ENCODE measurements at regions not wholly inside any gene's neighbourhood (a gene's known extent, or its start where the extent isn't known, plus 50 kb on each side); places are given as distances from the start of the nearest gene placed in this dataset.

GRCh38 chr3:194865061-194865460 is 179.4 kb downstream of the FAM43A start:
- no peak overlapping the region for H3K27ac ChIP-seq (ENCODE audit: low read depth, low read length)
- H3K79me2 ChIP-seq (ENCODE audit: control insufficient read depth, insufficient read depth, low read length, unreplicated experiment): no peaks in the 10 kb centered on the region
- peaks cover 11% of the 10 kb centered on the region; the same call in 1 of the 2 replicates for H3K27me3 ChIP-seq (ENCODE audit: insufficient read depth, low read length)
- peaks cover 8% of the 10 kb centered on the region for H3K4me1 ChIP-seq (ENCODE audit: control insufficient read depth, insufficient read depth, low read length, unreplicated experiment)
- no peak overlapping the region for H3K4me3 ChIP-seq (ENCODE audit: low read depth, low read length)
- no peaks in the 10 kb centered on the region for H3K36me3 ChIP-seq (ENCODE audit: insufficient read depth, low read length)
- H2AFZ ChIP-seq (ENCODE audit: low read length, unreplicated experiment): no peak overlapping the region

GRCh38 chr3:194865615-194866014 is 179.9 kb downstream of the FAM43A start:
- H3K4me3 ChIP-seq (ENCODE audit: low read depth, low read length): no peak overlapping the region
- H3K27ac ChIP-seq (ENCODE audit: low read depth, low read length): no peak overlapping the region
- H2AFZ ChIP-seq (ENCODE audit: low read length, unreplicated experiment): no peak overlapping the region
- H3K27me3 ChIP-seq (ENCODE audit: insufficient read depth, low read length): peaks cover 11% of the 10 kb centered on the region; the same call in 1 of the 2 replicates
- no peaks in the 10 kb centered on the region for H3K79me2 ChIP-seq (ENCODE audit: control insufficient read depth, insufficient read depth, low read length, unreplicated experiment)
- H3K36me3 ChIP-seq (ENCODE audit: insufficient read depth, low read length): no peaks in the 10 kb centered on the region
- peaks cover 13% of the 10 kb centered on the region for H3K4me1 ChIP-seq (ENCODE audit: control insufficient read depth, insufficient read depth, low read length, unreplicated experiment)

- peaks cover 11% of the 10 kb centered on the region; the same call in 1 of the 2 replicates for H3K27me3 ChIP-seq (ENCODE audit: insufficient read depth, low read length)
These were observed 180.6 kb downstream of the FAM43A start for GRCh38 chr3:194866236-194866635.

GRCh38 chr3:194867270-194867983 is 181.7 kb downstream of the FAM43A start:
- H3K4me1 ChIP-seq (ENCODE audit: control insufficient read depth, insufficient read depth, low read length, unreplicated experiment): peaks cover 31% of the 10 kb centered on the region

More at GRCh38 chr3:194866236-194866635, 180.6 kb downstream of the FAM43A start:
- Histone ChIP-seq H3K79me2 (ENCODE audit: control insufficient read depth, insufficient read depth, low read length, unreplicated experiment) (no peaks in the 10 kb centered on the region), H3K27ac (ENCODE audit: low read depth, low read length) (no peak overlapping the region), H2AFZ (ENCODE audit: low read length, unreplicated experiment) (no peak overlapping the region), H3K36me3 (ENCODE audit: insufficient read depth, low read length) (no peaks in the 10 kb centered on the region), H3K4me1 (ENCODE audit: control insufficient read depth, insufficient read depth, low read length, unreplicated experiment) (peaks cover 19% of the 10 kb centered on the region), H3K4me3 (ENCODE audit: low read depth, low read length) (no peak overlapping the region)

GRCh38 chr3:194868831-194869230 is 183.1 kb downstream of the FAM43A start:
- H3K79me2 ChIP-seq (ENCODE audit: control insufficient read depth, insufficient read depth, low read length, unreplicated experiment): no peaks in the 10 kb centered on the region

More at GRCh38 chr3:194867270-194867983, 181.7 kb downstream of the FAM43A start:
- no peak overlapping the region for H3K4me3 ChIP-seq (ENCODE audit: low read depth, low read length)
- no peaks in the 10 kb centered on the region for H3K79me2 ChIP-seq (ENCODE audit: control insufficient read depth, insufficient read depth, low read length, unreplicated experiment)
- H2AFZ ChIP-seq (ENCODE audit: low read length, unreplicated experiment): peak overlapping the region; percentile 41
- H3K27me3 ChIP-seq (ENCODE audit: insufficient read depth, low read length): peaks cover 11% of the 10 kb centered on the region; the same call in 1 of the 2 replicates
- H3K27ac ChIP-seq (ENCODE audit: low read depth, low read length): no peak overlapping the region
- H3K36me3 ChIP-seq (ENCODE audit: insufficient read depth, low read length): no peaks in the 10 kb centered on the region

GRCh38 chr3:194869482-194870169 is 183.9 kb downstream of the FAM43A start:
- H3K36me3 ChIP-seq (ENCODE audit: insufficient read depth, low read length): no peaks in the 10 kb centered on the region
- no peaks in the 10 kb centered on the region for H3K79me2 ChIP-seq (ENCODE audit: control insufficient read depth, insufficient read depth, low read length, unreplicated experiment)
- no peak overlapping the region; the same call in 1 of the 2 replicates for H3K4me3 ChIP-seq (ENCODE audit: low read depth, low read length)
- peak overlapping the region; percentile 99 for H3K27ac ChIP-seq (ENCODE audit: low read depth, low read length)
- no peak overlapping the region for H2AFZ ChIP-seq (ENCODE audit: low read length, unreplicated experiment)
- peaks cover 40% of the 10 kb centered on the region for H3K4me1 ChIP-seq (ENCODE audit: control insufficient read depth, insufficient read depth, low read length, unreplicated experiment)
- peaks cover 4% of the 10 kb centered on the region; the same call in 1 of the 2 replicates for H3K27me3 ChIP-seq (ENCODE audit: insufficient read depth, low read length)

More at GRCh38 chr3:194868831-194869230, 183.1 kb downstream of the FAM43A start:
- Histone ChIP-seq H3K36me3 (ENCODE audit: insufficient read depth, low read length) (no peaks in the 10 kb centered on the region), H3K27ac (ENCODE audit: low read depth, low read length) (no peak overlapping the region), H2AFZ (ENCODE audit: low read length, unreplicated experiment) (no peak overlapping the region), H3K4me3 (ENCODE audit: low read depth, low read length) (no peak overlapping the region), H3K4me1 (ENCODE audit: control insufficient read depth, insufficient read depth, low read length, unreplicated experiment) (peaks cover 40% of the 10 kb centered on the region), H3K27me3 (ENCODE audit: insufficient read depth, low read length) (peaks cover 4% of the 10 kb centered on the region; the same call in 1 of the 2 replicates)

GRCh38 chr3:194870394-194871110 is 184.9 kb downstream of the FAM43A start:
- Histone ChIP-seq H3K4me3 (ENCODE audit: low read depth, low read length) (no peak overlapping the region; the same call in 1 of the 2 replicates), H3K36me3 (ENCODE audit: insufficient read depth, low read length) (no peaks in the 10 kb centered on the region), H3K27me3 (ENCODE audit: insufficient read depth, low read length) (peaks cover 4% of the 10 kb centered on the region; the same call in 1 of the 2 replicates), H3K4me1 (ENCODE audit: control insufficient read depth, insufficient read depth, low read length, unreplicated experiment) (peaks cover 40% of the 10 kb centered on the region), H2AFZ (ENCODE audit: low read length, unreplicated experiment) (no peak overlapping the region), H3K27ac (ENCODE audit: low read depth, low read length) (peak overlapping the region; percentile 99), H3K79me2 (ENCODE audit: control insufficient read depth, insufficient read depth, low read length, unreplicated experiment) (no peaks in the 10 kb centered on the region)

GRCh38 chr3:194871143-194871863 is 185.6 kb downstream of the FAM43A start:
- Histone ChIP-seq H3K27ac (ENCODE audit: low read depth, low read length) (peak overlapping the region; percentile 99), H3K4me3 (ENCODE audit: low read depth, low read length) (peak overlapping the region; percentile 21; the same call in 1 of the 2 replicates), H3K79me2 (ENCODE audit: control insufficient read depth, insufficient read depth, low read length, unreplicated experiment) (no peaks in the 10 kb centered on the region), H3K36me3 (ENCODE audit: insufficient read depth, low read length) (no peaks in the 10 kb centered on the region), H2AFZ (ENCODE audit: low read length, unreplicated experiment) (peak overlapping the region; percentile 61), H3K4me1 (ENCODE audit: control insufficient read depth, insufficient read depth, low read length, unreplicated experiment) (peaks cover 40% of the 10 kb centered on the region), H3K27me3 (ENCODE audit: insufficient read depth, low read length) (peaks cover 4% of the 10 kb centered on the region; the same call in 1 of the 2 replicates)

- peaks cover 40% of the 10 kb centered on the region for H3K4me1 ChIP-seq (ENCODE audit: control insufficient read depth, insufficient read depth, low read length, unreplicated experiment)
- peak overlapping the region; percentile 61 for H2AFZ ChIP-seq (ENCODE audit: low read length, unreplicated experiment)
- H3K4me3 ChIP-seq (ENCODE audit: low read depth, low read length): peak overlapping the region; percentile 21; the same call in 1 of the 2 replicates
- peak overlapping the region; percentile 99 for H3K27ac ChIP-seq (ENCODE audit: low read depth, low read length)
- H3K79me2 ChIP-seq (ENCODE audit: control insufficient read depth, insufficient read depth, low read length, unreplicated experiment): no peaks in the 10 kb centered on the region
- no peaks in the 10 kb centered on the region for H3K36me3 ChIP-seq (ENCODE audit: insufficient read depth, low read length)
- peaks cover under 1% of the 10 kb centered on the region; the same call in 1 of the 2 replicates for H3K27me3 ChIP-seq (ENCODE audit: insufficient read depth, low read length)
These were observed 186.4 kb downstream of the FAM43A start for GRCh38 chr3:194871864-194872668.
